ENCODE measurements at regions not wholly inside any gene's neighbourhood (a gene's known extent, or its start where the extent isn't known, plus 50 kb on each side); places are given as distances from the start of the nearest gene placed in this dataset.
A peak's percentile ranks its signal among the peaks of the same experiment; 100 is the strongest.

DNA sequence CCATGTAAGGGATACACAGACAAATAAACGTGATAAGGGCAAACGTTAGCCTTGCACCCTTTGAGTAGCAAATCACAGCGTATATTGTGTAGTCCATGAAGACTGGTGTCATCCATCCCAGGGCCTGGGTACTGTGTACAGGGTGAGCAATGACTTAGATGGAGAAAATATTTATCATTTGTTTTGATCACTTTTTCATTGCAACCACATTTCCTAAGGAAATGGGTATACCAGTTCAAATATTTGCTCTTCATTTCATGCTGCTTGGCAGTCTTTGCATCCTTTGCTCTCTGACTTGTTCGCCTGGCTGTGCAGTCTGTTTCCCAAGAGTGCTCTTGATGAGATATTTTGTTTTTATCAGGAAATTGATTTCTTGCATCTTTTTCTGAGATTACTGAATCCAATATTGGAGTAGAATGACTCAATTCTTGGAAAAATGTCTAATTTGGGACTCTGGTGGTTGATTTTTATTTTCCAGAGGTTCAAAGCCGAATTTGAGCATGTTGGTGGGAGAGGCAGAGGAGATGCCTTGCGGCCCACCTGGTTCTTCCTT, 424.6 kb upstream of the SEMA6D start:
- DNase-seq = no peak

DNA sequence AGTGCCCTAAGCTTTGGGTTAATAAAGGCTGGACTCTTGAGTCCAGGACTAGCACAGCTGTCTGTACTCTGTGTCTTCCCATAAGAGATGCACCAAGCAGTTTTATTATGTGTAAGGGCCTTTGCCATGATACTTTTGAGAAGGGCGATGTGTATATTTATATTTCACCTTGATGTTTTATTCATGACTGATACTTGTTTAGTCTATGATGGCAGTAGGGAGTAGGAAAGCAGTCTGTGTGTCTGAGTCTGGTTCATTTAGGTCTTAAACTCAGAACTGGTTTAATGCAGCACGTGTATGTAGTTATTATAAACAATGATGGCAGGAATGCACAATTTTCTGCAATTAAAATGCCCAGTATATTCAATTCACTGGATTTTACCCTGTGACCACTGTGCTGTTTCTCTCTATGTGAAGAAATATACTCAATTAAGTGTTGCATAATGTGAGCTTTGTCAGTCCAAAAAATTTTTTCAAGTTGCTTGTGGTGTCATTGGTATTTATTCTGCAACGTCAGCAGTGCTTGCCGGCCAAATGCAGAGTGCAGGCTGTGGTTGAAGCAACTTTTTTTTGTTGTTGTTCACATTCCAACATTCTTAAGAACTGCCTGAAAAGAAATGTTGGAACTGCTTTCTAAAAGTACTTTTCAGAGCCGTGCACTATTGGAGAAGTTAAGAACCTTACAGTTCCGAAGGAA, 423.7 kb upstream of the SEMA6D start:
- DNase-seq = peak; percentile 56

GRCh38 chr15:47294765-47295259, 422.5 kb upstream of the SEMA6D start:
- no peak for DNase-seq

DNA sequence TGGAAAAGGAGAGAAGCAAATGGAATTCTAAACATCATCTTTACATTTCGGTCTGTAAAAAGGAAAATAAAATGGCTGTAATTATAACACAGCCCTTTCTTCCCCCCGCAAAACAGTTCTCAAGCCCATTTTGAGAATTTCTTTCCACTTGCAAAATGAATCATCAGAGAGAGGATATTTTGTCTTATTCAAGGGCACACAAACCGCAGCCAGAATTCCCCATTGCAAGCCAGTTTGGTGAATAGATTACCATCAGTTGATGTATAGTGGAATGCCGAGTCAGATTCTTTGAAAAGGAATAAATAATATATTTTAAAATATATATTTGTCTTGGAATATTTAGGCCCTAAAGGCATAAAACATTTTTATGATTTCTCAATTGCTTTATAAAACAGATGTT, 420.4 kb upstream of the SEMA6D start:
- no peak for DNase-seq

- no peak for DNase-seq
Observed at GRCh38 chr15:47299846-47300434, 417.4 kb upstream of the SEMA6D start.

DNA sequence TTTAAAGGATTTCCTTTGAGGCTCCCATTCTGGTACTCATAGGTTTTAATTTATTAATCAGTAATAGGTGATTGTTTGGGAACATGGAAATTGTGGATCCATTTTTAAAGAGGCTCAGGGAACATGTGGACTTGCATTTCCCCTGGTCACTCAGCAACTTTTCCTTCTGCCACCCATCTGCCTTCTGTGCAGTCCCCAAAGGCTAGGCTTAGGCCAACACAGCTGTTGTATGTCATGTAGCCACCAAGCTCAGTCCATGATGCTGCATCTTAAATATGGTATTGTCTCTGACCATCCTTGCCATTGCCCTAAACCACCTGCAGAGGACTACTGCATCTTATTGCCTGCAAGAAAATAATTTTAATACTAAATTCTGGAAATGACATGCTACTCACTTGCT, 416.7 kb upstream of the SEMA6D start:
- DNase-seq = no peak

DNA sequence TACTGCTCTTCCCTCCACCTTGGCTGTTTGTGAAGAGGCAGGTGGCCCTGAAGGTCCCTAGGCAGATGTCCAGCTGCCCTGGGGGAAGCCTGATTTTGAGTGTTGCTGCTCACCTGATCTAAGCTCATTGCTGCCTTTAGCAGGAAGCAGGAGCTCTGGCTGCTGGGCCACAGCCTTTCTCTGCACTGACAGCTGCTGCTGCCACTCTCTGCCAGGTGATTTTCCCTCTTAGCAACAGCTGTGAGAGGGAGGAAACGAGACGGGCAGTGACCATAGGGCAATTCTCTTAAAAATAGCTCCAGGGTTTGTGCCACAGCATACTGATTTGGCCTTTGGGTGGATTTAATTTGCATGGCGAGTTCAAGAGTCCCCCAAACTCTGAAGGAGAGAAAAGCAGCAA, 415.8 kb upstream of the SEMA6D start:
- peak; percentile 51 for DNase-seq

GRCh38 chr15:47304656-47305055, 412.6 kb upstream of the SEMA6D start:
- DNase-seq = no peak

GRCh38 chr15:47312161-47312560, 405.1 kb upstream of the SEMA6D start:
- no peak for DNase-seq

DNA sequence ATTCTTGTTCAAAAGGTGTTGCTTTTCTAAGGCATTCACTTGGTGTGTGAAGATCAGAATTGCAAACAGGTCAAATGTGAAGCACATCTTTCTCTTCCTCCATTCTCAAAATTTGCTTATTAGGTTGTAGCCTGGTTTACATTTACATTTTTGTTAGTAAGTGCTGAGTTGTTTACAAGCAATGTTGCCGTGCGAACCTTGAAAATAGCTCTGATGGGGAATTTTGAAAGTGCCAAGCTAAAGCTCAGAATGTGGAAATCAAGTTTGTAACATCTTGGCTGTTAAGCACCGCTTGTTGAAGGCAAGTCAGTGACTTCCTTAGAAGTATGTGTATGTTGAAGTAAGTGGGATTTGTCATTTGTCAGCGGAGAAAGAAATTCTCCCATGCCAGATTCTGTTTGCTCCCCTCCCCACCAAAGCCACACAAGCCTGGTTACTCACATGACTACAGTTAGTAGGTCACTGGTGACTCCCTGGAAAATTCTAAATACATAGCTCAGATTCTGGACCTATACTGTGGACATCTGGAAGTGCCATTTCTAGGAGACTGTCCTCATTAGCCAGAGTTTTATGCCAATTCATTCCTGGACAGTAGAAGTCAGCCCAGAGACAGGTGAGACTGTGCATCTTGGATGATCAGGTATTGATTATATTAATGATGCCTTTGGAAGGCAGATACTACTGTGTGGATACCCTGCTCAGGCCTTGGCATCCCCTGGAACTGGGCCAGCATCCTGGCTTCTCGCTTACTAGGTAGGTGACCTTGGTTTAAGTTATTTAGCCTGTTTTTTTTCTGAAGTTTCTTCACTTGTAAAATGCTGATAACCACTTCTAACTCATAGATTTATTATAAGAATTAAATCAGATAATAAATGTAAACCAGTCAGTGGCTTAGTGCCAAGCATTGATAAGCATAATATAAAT, 390.6 kb upstream of the SEMA6D start:
- no peak for DNase-seq

DNA sequence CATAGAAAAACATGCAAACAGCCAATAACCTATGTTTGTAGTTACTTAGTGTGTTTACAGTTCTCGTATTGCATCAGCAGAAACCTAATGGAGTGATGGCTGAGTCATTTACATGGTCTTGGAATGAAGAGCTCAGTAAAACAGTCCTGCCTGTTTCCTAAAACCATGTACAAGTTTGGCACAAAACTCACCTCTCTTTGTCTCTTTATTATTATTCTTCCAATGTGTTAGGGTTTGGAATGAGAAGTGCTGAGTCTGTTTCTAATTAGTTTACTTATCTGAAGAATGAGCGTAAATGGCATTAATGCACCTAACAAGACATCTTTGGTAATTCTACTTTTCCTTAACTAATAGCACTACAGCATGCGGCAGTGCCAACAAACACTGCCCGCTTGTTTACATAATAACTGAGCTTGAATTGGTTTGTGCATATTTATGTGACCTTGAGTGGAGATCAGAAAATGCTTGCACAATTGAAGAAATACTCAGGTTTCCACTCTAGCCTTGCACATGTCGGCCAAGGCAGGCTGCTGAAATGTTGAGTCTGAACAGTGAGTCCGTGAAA, 385.4 kb upstream of the SEMA6D start:
- DNase-seq = no peak

DNA sequence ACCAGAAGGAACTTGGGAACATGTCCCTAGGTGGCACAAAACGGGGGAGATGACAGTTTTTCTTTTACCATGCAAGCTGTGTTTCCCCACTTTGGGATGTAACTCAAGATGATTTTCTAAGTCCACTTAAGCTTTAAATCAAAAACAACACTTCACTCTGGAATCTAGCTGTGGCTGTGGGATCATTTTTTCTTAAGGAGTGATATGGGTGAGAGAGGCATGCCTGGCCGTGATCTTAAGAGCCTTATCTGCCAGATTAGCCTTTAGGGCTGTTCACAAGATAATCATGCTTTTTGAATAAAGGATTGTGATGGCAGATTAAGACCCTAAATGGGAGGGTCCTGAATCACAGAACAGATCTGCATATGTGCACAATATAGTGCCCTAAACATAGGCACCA, 384.8 kb upstream of the SEMA6D start:
- no peak for DNase-seq

DNA sequence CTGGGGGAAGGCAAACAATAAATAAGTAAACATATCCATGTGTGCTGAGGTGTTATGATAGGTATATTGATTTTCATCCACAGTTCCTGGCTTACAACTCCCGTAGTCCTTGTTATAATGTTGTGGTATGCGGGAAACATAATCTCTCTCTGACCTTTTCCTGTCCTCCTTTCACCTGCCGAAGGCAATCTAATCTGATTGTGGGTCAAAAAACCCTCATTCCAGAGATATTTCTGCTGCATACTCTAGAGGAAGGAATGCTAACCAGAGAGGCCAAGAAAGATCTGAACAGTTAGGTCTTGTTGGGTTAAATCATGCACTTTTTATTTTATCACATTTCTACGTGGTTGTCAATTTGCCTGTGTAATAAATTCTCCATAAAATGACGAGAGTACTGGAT, 383.6 kb upstream of the SEMA6D start:
- DNase-seq = no peak

GRCh38 chr15:47334805-47335535, 382.3 kb upstream of the SEMA6D start:
- DNase-seq = no peak

GRCh38 chr15:47337106-47337505, 380.2 kb upstream of the SEMA6D start:
- no peak for DNase-seq

GRCh38 chr15:47337836-47338235, 379.5 kb upstream of the SEMA6D start:
- no peak for DNase-seq

DNA sequence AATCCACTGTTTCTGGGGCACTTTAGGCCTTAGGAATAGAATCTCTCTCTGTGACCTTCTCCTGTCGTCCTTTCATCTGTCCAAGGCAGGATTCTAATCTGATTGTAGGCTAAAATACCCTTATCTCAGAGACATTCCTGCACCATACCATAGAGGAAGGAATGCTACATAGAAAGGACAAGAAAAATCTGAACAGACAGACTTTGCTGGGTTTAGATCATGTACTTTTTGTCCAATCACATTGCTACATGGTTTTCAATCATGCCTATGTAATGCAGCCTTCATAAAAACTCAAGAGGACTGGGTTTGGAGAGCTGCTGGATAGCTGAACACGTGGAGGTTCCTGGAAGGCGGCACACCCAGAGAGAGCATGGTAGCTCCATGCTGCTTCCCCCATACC, 378.5 kb upstream of the SEMA6D start:
- DNase-seq = no peak

DNA sequence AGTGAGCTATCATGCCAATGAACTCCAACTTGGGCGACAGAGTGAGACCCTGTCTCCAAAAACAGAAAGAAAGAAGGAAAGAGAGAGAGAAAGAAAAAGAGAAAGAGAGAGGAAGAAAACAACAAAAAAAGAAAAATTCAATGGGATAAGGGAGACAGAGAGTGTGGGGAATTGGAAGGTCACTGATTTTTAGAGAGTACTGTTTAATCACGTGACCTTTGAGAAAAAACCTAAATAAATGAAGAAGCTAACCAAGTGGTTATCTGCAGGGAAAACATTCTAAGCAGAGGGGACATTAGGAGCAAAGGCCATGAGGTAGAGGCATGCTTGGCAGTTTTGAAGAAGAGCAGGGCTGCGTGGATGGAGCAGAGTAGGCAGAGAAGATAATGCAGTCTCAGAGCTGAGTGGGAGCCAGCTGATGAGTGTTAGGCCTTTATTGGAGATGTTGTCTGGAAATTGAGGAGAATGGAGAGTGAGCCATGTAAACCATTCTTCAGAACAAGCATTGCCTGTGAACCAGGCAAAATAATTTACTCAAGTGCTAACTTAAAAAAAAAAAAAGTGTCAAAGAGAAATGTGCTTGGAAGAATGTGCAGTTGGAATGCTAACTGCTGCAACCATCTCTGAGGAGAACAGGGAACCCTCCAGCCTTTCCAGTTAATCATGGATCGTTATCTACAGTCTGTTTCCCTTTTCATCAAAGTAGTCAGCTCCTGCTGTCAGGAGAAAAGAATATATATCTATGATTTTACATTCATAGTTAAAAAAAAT, 377.3 kb upstream of the SEMA6D start:
- peak; percentile 77 for DNase-seq

- DNase-seq = no peak
Observed at GRCh38 chr15:47340571-47340920, 376.8 kb upstream of the SEMA6D start.

- DNase-seq = no peak
Observed at GRCh38 chr15:47349179-47349578, 368.1 kb upstream of the SEMA6D start.

DNA sequence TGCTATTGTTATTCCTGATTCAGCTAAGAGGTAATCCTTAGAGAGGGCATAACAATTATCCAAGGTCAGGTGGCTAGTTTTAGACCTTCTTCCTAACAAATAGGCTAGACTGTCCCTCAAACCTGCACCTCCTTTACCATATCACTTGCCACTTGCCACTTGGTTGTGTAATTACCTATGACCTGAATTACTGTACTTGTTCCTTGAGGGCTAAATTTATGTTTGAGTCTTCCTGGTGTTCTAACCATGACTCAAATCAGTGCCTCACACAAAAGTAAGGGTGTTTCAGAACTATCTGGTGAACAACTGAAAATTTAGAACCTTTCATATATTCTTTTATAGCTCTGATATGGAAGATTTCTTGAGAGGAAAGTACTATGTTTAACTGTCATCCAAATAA, 365.8 kb upstream of the SEMA6D start:
- DNase-seq = no peak

- no peak for DNase-seq
Observed at GRCh38 chr15:47352217-47352616, 365.1 kb upstream of the SEMA6D start.
